Activated CD8-positive, alpha-beta memory T cell treated with anti-CD3 and anti-CD28 coated beads, Interleukin-2, amount 10 ng/mL, durations not matched to agents 7 days and 5 days (primary cell): ENCODE measurements at regions not wholly inside any gene's neighbourhood (a gene's known extent, or its start where the extent isn't known, plus 50 kb on each side); places are given as distances from the start of the nearest gene placed in this dataset.

Source experiments
- ATAC-seq: fragments of 150-1000 bp; cut with Tn5 transposase; one replicate; pipeline ENCODE4 v1.10.0; 2021; ENCODE audit warnings: moderate library complexity
- CTCF ChIA-PET: fragments of 350-600 bp; sonication (Branson Sonifier 250); formaldehyde crosslinking; loops from one replicate; lab custom pipeline; 2021; ENCODE audit warnings: antibody characterized with exemption; lab: Charles Lee
- DNase-seq: peaks from one replicate; pipeline ENCODE4 v3.0.0-alpha.2; 2020
- H3K27ac Mint-ChIP-seq: one replicate; pipeline ENCODE4 v1.8.0; 2021; ENCODE audit warnings: mild to moderate bottlenecking, mixed read lengths
- H3K27me3 Mint-ChIP-seq: one replicate; pipeline ENCODE4 v1.8.0; 2021; ENCODE audit warnings: mixed read lengths
- H3K36me3 Mint-ChIP-seq: one replicate; pipeline ENCODE4 v1.8.0; 2021; ENCODE audit warnings: mild to moderate bottlenecking, mixed read lengths
- H3K4me1 Mint-ChIP-seq: one replicate; pipeline ENCODE4 v1.8.0; 2021; ENCODE audit warnings: mixed read lengths
- H3K4me3 Mint-ChIP-seq: one replicate; pipeline ENCODE4 v1.8.0; 2021; ENCODE audit warnings: mild to moderate bottlenecking, moderate library complexity, mixed read lengths
- H3K9me3 Mint-ChIP-seq: one replicate; pipeline ENCODE4 v1.8.0; 2022; ENCODE audit warnings: low read depth, mixed read lengths

GRCh38 chr1:192941722-192942411 is 117.3 kb downstream of the UCHL5 start:
- ATAC-seq, result no peak
- Mint-ChIP-seq H3K9me3 (no peaks in the 10 kb centered on the region), H3K27me3 (no peaks in the 10 kb centered on the region), H3K27ac (no peak overlapping the region), H3K4me1 (peaks cover 5% of the 10 kb centered on the region), H3K36me3 (peaks cover 1% of the 10 kb centered on the region), H3K4me3 (no peak overlapping the region)
- no peak for DNase-seq
- CTCF ChIA-PET, result no interaction called here

- Mint-ChIP-seq H3K27me3 (no peaks in the 10 kb centered on the region), H3K36me3 (peaks cover 1% of the 10 kb centered on the region), H3K4me1 (peaks cover 2% of the 10 kb centered on the region), H3K9me3 (no peaks in the 10 kb centered on the region), H3K27ac (no peak overlapping the region), H3K4me3 (no peak overlapping the region)
- ATAC-seq (no peak), DNase-seq (no peak)
- CTCF ChIA-PET, result no interaction called here
Measured at GRCh38 chr1:192943108-192943507, 116.1 kb downstream of the UCHL5 start.

GRCh38 chr1:192943522-192943921 is 115.6 kb downstream of the UCHL5 start:
- Mint-ChIP-seq H3K36me3 (peaks cover 1% of the 10 kb centered on the region), H3K4me1 (peaks cover 2% of the 10 kb centered on the region), H3K4me3 (no peak overlapping the region), H3K9me3 (no peaks in the 10 kb centered on the region), H3K27ac (no peak overlapping the region), H3K27me3 (no peaks in the 10 kb centered on the region)
- ATAC-seq (no peak), DNase-seq (no peak)
- CTCF ChIA-PET, result no interaction called here

- Mint-ChIP-seq H3K4me3 (no peak overlapping the region), H3K4me1 (no peaks in the 10 kb centered on the region), H3K36me3 (no peaks in the 10 kb centered on the region), H3K27ac (no peak overlapping the region), H3K9me3 (no peaks in the 10 kb centered on the region), H3K27me3 (no peaks in the 10 kb centered on the region)
- ATAC-seq, result no peak
- CTCF ChIA-PET, result no interaction called here
- DNase-seq, result no peak
Measured at GRCh38 chr1:192945390-192946130, 113.6 kb downstream of the UCHL5 start.

- H3K4me1 Mint-ChIP-seq, result no peaks in the 10 kb centered on the region
- no peaks in the 10 kb centered on the region for H3K27me3 Mint-ChIP-seq
- H3K27ac Mint-ChIP-seq, result no peak overlapping the region
- no peaks in the 10 kb centered on the region for H3K9me3 Mint-ChIP-seq
- CTCF ChIA-PET, result no interaction called here
- DNase-seq (no peak), ATAC-seq (no peak)
- H3K36me3 Mint-ChIP-seq, result no peaks in the 10 kb centered on the region
- H3K4me3 Mint-ChIP-seq, result no peak overlapping the region
Measured at GRCh38 chr1:192949783-192950182, 109.4 kb downstream of the UCHL5 start.

GRCh38 chr1:192950926-192951325 is 108.2 kb downstream of the UCHL5 start:
- CTCF ChIA-PET, result no interaction called here
- H3K36me3 Mint-ChIP-seq, result no peaks in the 10 kb centered on the region

GRCh38 chr1:192951691-192952460 is 107.3 kb downstream of the UCHL5 start:
- no peaks in the 10 kb centered on the region for H3K9me3 Mint-ChIP-seq
- CTCF ChIA-PET, result no interaction called here
- H3K27me3 Mint-ChIP-seq, result no peaks in the 10 kb centered on the region
- no peak overlapping the region for H3K4me3 Mint-ChIP-seq
- no peaks in the 10 kb centered on the region for H3K36me3 Mint-ChIP-seq
- no peak for DNase-seq
- no peak for ATAC-seq
- H3K27ac Mint-ChIP-seq, result no peak overlapping the region
- no peaks in the 10 kb centered on the region for H3K4me1 Mint-ChIP-seq

More at GRCh38 chr1:192950926-192951325, 108.2 kb downstream of the UCHL5 start:
- DNase-seq (no peak), ATAC-seq (no peak)
- no peaks in the 10 kb centered on the region for H3K4me1 Mint-ChIP-seq
- H3K27me3 Mint-ChIP-seq, result no peaks in the 10 kb centered on the region
- no peak overlapping the region for H3K27ac Mint-ChIP-seq
- H3K4me3 Mint-ChIP-seq, result no peak overlapping the region
- H3K9me3 Mint-ChIP-seq, result no peaks in the 10 kb centered on the region

- no peak for DNase-seq
- H3K27ac Mint-ChIP-seq, result no peak overlapping the region
- no peak overlapping the region for H3K4me3 Mint-ChIP-seq
- H3K36me3 Mint-ChIP-seq, result peaks cover 1% of the 10 kb centered on the region
- CTCF ChIA-PET, result no interaction called here
- H3K9me3 Mint-ChIP-seq, result no peaks in the 10 kb centered on the region
- ATAC-seq, result no peak
- H3K27me3 Mint-ChIP-seq, result no peaks in the 10 kb centered on the region
- no peaks in the 10 kb centered on the region for H3K4me1 Mint-ChIP-seq
Measured at GRCh38 chr1:192952646-192953045, 106.5 kb downstream of the UCHL5 start.

GRCh38 chr1:192954705-192955265 is 104.4 kb downstream of the UCHL5 start:
- peaks cover 3% of the 10 kb centered on the region for H3K36me3 Mint-ChIP-seq
- peaks cover 1% of the 10 kb centered on the region for H3K4me1 Mint-ChIP-seq
- no peak for DNase-seq
- no peak overlapping the region for H3K4me3 Mint-ChIP-seq
- no peak overlapping the region for H3K27ac Mint-ChIP-seq
- no peak for ATAC-seq
- H3K9me3 Mint-ChIP-seq, result no peaks in the 10 kb centered on the region
- H3K27me3 Mint-ChIP-seq, result no peaks in the 10 kb centered on the region
- CTCF ChIA-PET, result no interaction called here

GRCh38 chr1:192958350-192958749 is 100.8 kb downstream of the UCHL5 start:
- H3K27ac Mint-ChIP-seq, result no peak overlapping the region
- CTCF ChIA-PET, result no interaction called here
- H3K27me3 Mint-ChIP-seq, result no peaks in the 10 kb centered on the region
- DNase-seq (no peak), ATAC-seq (no peak)
- H3K4me1 Mint-ChIP-seq, result peaks cover 13% of the 10 kb centered on the region
- H3K4me3 Mint-ChIP-seq, result no peak overlapping the region
- H3K9me3 Mint-ChIP-seq, result no peaks in the 10 kb centered on the region
- peaks cover 3% of the 10 kb centered on the region for H3K36me3 Mint-ChIP-seq

GRCh38 chr1:192958871-192959270 is 100.3 kb downstream of the UCHL5 start:
- ATAC-seq (no peak), DNase-seq (no peak)
- Mint-ChIP-seq H3K36me3 (peaks cover 3% of the 10 kb centered on the region), H3K9me3 (no peaks in the 10 kb centered on the region), H3K4me3 (no peak overlapping the region), H3K27ac (no peak overlapping the region), H3K27me3 (no peaks in the 10 kb centered on the region), H3K4me1 (peaks cover 13% of the 10 kb centered on the region)
- CTCF ChIA-PET, result no interaction called here

GRCh38 chr1:192959657-192960186 is 99.4 kb downstream of the UCHL5 start:
- Mint-ChIP-seq H3K9me3 (no peaks in the 10 kb centered on the region), H3K4me1 (peaks cover 13% of the 10 kb centered on the region), H3K27me3 (no peaks in the 10 kb centered on the region), H3K4me3 (no peak overlapping the region), H3K27ac (no peak overlapping the region), H3K36me3 (peaks cover 3% of the 10 kb centered on the region)
- ATAC-seq (no peak), DNase-seq (no peak)
- CTCF ChIA-PET, result no interaction called here
